ENCODE measurements at regions not wholly inside any gene's neighbourhood (a gene's known extent, or its start where the extent isn't known, plus 50 kb on each side); places are given as distances from the start of the nearest gene placed in this dataset.

GRCh38 chr6:88361754-88362153 is 195.6 kb upstream of the CNR1 start:
- Histone ChIP-seq H3K18ac (ENCODE audit: insufficient read length, low read depth, low read length) (no peak overlapping the region), H3K4ac (ENCODE audit: low read depth, low read length) (no peak overlapping the region), H3K23me2 (ENCODE audit: insufficient read length, low read depth, low read length, poor library complexity, severe bottlenecking) (no peaks in the 10 kb centered on the region), H2BK12ac (ENCODE audit: insufficient read length, low read depth, low read length) (no peak overlapping the region), H4K5ac (ENCODE audit: insufficient read length, low read depth, low read length) (no peak overlapping the region), H2BK5ac (ENCODE audit: insufficient read length, low read length) (no peak overlapping the region), H2AK5ac (ENCODE audit: insufficient read length, low read length) (no peak overlapping the region), H3T11ph (ENCODE audit: low read length) (no peak overlapping the region), H3K9me3 (ENCODE audit: control insufficient read depth, low read depth, low read length) (no peaks in the 10 kb centered on the region), H3K79me2 (ENCODE audit: insufficient read depth, low read length) (no peaks in the 10 kb centered on the region), H2BK120ac (ENCODE audit: low read depth, low read length, poor library complexity, severe bottlenecking) (no peak overlapping the region), H3K56ac (ENCODE audit: insufficient read length, low read depth, low read length) (no peak overlapping the region), H3K79me1 (ENCODE audit: insufficient read depth, low read depth, low read length, poor library complexity, severe bottlenecking) (no peaks in the 10 kb centered on the region), H4K91ac (ENCODE audit: insufficient read length, low read depth, low read length) (no peak overlapping the region), H4K8ac (replicated peaks; ENCODE audit: insufficient read length, low read depth, low read length) (no peak overlapping the region), H3K14ac (ENCODE audit: insufficient read depth, low read length) (no peak overlapping the region), H3K9ac (ENCODE audit: extremely low read depth, insufficient read length, low read length) (no peak overlapping the region), H3K4me1 (ENCODE audit: insufficient read depth, low read length) (no peaks in the 10 kb centered on the region), H4K20me1 (ENCODE audit: control insufficient read depth, insufficient read depth, insufficient read length) (no peaks in the 10 kb centered on the region), H2BK20ac (ENCODE audit: low read depth, low read length, poor library complexity, severe bottlenecking) (no peak overlapping the region), H2BK15ac (ENCODE audit: low read depth, low read length) (no peak overlapping the region), H3K27ac (ENCODE audit: insufficient read length, low read depth, low read length) (no peak overlapping the region), H3K4me2 (ENCODE audit: insufficient read depth, insufficient read length, low read length) (no peak overlapping the region), H2AFZ (ENCODE audit: low read length) (no peak overlapping the region), H3K23ac (ENCODE audit: insufficient read length, low read depth, low read length) (no peak overlapping the region), H3K27me3 (ENCODE audit: insufficient read depth, low read length) (no peaks in the 10 kb centered on the region)
- TF ChIP-seq CTCF (conservative IDR thresholded peaks at IDR 0.05): no peak
- Mint-ChIP-seq H3K27ac (no peak overlapping the region; a peak in 2 of 7 replicates), H3K4me3 (no peak overlapping the region), H3K4me1 (peaks cover 5 to 22% of the 10 kb centered on the region in 2 experiments), H3K36me3 (ENCODE audit: insufficient read depth in 1 of 3, low read depth in 3 of 3) (no peaks in the 10 kb centered on the region; a peak in 1 of 7 replicates), H3K27me3 (ENCODE audit: low read depth) (no peaks in the 10 kb centered on the region), H3K9me3 (no peaks in the 10 kb centered on the region; a peak in 2 of 5 replicates)
- WGBS (ENCODE audit: extremely low coverage, insufficient read length, low lambda C conversion rate): no CpG with 5 or more reads among the region's 4 CpGs
- DNase-seq: no peak

All from H9 (cell line).